ENCODE measurements at regions not wholly inside any gene's neighbourhood (a gene's known extent, or its start where the extent isn't known, plus 50 kb on each side); places are given as distances from the start of the nearest gene placed in this dataset.
"Not testable (repeated sequence)": the region's sequence is repeated elsewhere in the genome, so short reads cannot be mapped to it uniquely, and the experiment has no call there.

DNA sequence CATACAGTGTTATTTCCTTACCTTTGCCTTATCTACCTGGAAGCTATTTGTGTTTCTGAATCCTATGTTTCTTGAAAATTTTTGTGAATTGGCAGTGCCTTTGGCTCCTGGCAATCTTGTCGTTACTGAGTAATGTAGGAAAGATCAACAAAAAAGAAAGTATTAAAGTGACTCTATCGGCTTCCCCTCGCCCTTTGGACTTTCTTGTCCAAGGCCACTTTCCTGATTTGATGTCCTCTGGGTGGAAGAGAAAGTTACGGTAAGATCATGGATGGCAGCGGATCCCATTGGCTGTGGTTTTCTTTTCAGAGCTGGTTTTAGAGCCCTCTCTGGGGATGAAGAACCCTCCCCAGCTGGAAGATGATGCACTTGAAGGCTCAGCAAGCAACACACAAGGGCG, 324.9 kb upstream of the COX7C start:
- not testable (repeated sequence) for DNase-seq

DNA sequence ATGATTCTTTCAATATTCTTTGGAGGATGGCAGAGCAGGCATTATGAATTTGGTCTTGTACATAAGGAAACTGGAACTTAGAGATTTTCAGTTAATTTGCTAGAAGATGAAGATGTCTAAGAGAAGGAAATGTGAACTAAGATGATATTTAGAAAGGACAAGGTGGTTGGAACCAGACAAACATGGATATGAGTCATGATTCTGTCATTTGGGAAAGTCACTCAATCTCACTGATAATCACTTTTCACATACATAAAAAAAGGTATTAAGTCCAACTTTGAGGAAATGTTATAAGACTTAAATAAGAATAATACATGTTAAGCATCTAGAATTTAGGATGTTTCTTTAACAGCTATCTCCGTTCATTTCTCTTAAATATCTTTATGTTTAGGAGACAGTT, 315.1 kb upstream of the COX7C start:
- DNase-seq: not testable (repeated sequence)

DNA sequence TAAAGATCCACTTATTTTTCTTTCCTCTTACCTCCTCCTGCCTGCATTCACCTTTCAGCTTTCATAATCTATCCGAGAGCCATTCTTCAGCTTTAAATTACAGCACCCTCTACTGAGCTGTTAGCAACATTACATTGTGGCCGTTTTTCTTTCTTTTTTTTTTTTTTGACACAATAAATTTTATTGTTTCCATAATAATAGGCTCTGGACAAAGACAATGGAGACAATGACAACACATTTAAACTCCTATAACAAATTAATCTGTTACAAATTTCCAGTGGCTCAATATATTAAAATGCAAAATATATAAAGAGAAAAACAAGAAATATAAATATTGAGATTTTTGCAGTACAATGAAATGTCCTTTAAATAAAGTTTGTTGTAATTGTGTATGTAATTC, 312.7 kb upstream of the COX7C start:
- DNase-seq: peak; percentile 48

DNA sequence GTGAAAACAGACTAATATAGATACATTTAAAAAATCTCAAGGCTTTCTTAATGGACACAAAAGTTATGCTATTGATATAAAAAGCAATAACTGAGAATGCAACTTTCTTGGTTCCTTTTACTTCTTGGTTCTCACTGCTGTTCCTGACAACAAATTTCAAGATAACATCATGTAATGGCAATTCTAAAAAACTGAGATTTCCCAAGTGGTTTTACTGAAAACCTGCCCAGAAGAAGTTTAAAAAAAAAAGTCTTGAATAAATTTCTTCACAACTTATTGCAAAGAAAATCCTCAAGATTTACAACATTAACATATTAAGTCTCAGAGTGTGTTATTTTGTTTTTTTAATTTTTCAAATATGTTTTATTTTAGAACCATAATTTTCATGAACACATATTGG, 302.8 kb upstream of the COX7C start:
- no peak for DNase-seq

DNA sequence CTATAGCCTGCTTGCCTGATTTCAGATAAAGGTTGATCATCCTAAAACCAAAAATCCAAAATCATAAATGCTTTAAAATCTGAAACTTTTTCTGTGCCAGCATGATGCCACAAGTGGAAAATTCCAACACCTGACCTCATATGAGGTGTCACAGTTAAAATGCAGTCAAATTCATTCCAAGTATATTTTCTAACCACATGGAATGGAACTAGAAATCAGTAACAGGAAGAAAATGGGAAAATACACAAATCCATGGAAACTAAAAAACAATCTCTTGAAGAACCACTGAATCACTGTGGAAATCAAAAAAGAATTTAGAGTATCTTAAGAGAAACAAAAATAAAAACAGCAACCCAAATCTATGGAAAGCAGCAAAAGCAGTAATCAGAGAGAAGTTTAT, 297.5 kb upstream of the COX7C start:
- DNase-seq: no peak

DNA sequence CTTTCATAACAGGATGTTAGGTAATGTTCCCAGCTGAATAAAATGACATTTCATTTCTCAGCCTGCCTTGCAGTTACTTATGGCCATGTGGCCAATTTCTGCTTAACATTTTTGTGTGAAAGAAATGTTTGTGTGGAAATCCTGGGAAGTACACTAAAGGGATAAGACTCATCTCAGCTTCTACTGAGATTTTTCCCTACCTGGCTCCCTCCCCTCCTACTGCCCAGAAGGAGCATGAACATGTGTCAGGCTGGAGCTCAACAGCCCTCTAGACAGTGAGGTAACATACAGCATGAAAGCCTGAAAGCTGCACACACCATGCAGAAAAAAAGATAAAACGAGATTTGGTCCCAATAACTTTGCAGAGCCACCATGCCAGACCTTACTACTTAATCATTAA, 288.4 kb upstream of the COX7C start:
- DNase-seq: no peak

DNA sequence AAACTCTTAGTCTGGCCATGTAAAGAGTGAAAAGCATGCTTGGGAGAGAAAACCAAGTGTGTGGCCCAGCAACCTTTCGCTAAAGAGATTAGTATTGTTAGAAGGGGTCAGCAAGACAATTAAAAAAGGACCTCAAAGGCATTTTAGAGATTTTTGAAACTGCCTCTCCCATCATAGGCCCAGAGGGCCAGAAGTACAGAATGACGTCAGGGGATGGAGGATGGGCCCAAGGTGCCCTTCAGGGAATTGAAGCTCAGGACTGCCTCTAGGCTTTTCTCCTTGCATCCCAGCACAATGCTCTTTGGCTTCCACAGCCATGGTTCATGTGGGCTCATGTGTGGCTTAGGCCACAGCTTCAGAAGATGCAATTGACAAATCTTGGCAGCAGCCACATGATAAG, 287.0 kb upstream of the COX7C start:
- no peak for DNase-seq

DNA sequence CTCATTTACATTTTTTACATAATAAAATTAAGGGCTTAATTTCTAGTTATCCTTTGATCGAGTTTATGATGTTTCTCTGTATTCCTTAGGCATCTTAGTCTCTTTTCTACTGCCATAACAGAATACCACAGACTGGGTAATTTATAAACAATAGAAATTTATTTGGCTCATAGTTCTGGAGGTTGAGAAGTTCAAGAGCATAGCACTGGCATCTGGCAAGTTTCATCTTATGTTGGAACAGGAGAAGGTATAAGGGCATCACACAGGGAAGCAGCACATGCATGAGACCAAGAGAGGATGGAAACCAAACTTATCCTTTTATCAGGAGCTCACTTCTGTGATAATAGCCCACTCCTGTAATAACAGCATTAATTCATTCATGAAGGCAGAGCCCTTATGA, 284.9 kb upstream of the COX7C start:
- DNase-seq: no peak

DNA sequence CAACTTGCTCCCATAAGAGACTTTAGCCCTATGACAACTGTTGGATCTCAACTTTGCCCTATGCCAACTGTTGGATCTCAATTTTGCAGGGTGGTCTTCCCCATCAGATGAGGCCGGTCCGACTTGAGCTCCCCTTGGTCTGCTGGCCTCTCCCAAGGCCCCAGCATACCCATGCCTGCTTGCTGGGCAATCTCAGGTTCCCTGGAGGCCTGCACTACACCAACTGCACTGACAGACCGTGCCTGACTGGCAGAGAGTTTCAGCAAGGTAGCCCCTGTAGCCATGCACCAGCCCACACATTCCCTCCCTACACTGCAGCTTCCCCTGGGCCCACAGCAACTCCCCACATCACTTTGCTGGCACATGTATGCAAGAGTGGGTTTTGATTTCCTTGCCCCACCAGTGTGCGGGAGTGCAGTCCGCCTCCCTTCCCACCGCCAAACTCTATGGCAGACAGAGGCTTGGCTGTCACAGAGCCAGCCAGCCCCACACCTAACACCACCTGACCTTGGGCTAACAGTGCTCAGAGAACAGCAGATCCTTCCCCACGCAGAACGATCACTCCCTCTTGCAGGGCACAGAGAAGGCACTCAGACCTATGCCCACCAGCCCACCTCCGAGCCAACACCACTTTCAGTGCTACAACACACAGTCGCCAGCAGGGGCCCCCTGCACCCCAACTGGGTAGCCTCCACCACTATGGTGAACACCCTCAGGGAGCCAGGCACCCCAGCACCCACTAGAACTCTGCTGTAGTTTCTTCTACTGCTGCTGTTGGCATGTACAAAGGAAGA, 279.9 kb upstream of the COX7C start:
- no peak for DNase-seq

DNA sequence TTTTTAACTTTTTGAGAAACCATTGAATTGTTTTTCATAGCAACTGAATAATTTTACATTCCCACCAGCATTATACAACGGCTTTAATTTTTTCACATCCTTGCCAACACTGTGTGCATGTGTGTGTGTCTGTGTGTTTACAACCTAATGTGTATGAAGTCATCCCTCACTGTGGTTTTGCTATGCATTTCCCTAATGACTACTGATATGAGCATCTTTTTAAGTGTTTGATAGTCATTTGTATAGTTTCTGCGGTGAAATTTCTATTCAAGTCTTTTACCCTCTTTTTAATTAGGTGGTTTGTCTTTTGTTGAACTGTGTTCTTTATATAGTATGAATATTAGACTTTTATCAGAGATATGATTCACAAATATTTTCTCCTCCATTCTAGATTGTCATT, 263.1 kb upstream of the COX7C start:
- DNase-seq: no peak

DNA sequence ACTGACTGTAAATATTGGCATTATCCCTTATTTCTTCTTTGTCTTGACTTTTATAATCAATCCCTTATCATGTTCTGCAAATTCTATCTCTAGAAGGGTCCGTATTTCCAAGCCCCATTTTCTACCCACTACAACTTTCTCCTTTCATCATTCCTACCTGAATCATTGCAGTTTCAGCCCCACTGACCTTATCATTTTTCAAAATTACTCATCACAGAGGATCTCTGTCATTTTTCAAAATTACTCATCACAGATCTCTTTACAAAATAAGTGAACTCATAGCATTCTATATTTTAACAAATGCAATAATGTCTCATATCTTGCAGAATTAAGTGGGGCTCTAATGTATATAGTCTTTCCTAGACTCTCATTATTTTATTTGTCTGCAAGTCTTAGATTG, 256.9 kb upstream of the COX7C start:
- DNase-seq: no peak

DNA sequence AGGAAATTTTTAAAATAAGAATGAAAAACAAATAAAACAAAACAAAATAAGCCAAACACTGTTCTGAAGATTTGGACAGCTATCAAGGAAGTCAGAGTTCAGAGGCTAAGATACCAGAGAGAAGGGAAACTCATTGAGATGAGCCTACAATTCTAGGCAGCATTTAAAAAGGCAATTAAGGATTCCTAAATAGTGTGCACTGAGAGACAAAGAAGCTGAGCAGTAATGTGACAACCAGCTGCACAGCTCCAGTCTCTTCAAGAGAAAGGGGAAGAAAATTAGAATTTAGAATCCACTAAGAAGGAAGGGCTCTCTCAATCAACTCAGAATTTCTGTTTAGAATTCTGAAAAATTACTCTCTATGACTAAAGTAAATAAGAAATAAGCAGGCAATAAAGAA, 246.7 kb upstream of the COX7C start:
- DNase-seq: no peak

DNA sequence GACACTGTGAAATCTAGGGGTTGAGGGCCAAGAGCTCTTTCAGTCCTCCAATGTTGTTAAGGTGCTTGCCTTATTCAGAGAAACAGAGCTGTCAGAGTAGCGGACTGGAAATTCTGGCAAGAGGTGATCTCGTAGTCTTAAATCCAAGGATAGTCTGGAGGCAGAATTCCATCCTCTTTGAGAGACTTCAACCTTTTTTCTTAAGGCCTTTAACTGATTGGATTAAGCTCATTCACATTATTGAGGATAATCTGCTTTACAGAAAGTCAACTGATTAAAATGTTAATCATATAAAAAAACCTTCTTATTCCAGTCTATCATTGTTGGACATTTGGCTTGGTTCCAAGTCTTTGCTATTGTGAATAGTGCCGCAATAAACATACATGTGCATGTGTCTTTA, 243.1 kb upstream of the COX7C start:
- no peak for DNase-seq

DNA sequence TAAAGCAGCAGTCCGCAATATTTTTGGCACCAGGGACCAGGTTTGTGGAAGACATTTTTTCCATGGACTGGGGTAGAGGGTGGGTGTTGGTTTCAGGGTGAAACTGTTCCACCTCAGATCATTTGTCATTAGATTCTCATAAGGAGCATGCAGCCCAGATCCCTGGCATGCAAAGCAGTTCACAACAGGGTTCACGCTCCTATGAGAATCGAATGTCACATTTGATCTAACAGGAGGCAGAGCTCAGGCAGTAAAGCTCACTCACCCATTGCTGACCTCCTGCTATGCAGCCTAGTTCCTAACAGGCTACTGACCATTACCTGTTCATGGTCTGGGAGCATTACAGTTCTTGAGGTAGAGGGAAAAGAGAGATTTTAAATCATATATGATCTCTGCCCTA, 241.5 kb upstream of the COX7C start:
- DNase-seq: no peak

DNA sequence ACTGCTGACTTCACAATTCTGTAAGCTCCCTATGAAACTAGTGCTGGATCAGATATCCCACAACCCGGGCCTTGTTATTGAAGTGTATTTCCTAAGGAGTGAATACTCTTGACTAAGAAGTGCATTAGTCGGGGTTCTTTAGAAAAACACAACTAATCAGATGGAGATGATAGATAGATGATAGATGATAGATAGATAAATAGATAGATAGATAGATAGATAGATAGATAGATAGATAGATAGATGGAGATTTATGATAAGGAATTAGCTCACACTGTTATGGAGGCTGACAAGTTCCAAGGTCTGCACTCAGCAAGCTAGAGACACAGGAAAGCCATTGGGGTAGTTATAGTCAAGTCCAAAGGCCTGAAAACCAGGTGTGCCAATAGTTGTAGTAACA, 214.6 kb upstream of the COX7C start:
- no peak for DNase-seq

DNA sequence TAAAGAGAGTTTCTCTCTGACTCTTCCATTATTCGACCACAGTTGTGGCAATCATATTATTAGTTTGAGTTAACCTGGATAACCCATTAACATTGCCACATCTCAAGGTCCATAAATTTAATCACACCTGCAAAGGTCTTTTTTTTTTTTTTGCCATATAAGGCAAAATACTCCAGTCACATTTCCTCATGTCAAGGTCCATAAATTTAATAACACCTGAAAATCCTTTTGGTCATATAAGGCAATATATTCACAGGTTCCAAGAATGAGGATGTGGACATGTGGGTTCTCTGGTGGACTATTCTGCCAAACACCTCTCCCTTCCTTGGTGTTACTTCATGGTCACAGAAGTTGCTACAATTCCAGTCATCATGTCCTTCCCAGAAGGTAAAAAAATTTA, 213.5 kb upstream of the COX7C start:
- no peak for DNase-seq

DNA sequence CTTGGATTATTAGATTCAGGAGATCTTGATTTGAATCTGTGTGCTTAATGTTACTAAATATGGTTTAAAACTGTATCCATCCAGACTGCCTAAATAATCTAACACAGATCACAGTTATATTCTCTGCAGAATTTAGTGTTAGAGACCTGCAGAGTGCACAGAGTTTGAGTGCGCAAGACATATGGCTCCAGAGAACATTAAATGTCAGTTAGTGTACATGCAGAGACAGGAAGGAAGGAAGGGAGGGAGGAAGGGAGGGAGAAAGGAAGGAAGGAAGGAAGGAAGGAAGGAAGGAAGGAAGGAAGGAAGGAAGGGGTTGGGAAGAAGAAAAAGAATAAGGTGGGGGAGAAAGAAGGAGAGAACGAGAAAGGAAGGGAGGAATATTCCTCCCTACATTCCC, 210.0 kb upstream of the COX7C start:
- DNase-seq: no peak

DNA sequence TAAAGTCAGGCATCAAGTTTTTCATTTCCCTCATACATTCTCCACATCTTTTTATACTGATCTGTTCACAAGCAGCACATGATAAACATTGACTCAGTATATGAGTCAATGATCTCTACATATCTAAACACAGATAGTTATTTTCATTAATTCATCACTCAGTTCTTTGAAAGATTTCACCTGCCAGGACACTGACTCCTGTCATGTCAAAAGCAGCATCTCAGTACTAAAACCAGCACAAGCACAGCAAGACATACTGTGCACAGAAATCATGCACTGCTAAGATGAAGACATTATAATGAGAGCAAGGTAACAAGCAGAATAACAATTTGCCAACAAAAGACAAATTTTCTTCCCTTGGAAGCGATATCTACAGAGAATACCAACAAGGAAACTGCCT, 206.1 kb upstream of the COX7C start:
- no peak for DNase-seq

DNA sequence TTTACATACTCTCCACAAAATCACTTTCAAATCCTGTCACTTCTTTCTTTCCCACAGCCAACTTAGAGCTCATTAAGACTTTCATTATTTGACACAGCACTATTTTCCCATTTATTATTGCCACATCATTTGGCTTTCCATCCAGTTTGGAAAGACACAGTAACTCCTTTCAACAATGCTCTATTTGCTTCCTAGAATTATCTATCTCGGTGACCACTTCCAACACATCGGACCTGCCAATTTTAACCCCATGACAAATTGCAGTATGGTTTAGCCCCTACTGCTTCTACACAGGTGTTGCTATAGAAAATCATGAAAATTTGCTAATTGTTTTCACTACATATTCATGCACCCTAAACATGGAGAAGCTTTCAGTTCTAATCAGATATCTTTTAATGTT, 190.6 kb upstream of the COX7C start:
- DNase-seq: no peak

DNA sequence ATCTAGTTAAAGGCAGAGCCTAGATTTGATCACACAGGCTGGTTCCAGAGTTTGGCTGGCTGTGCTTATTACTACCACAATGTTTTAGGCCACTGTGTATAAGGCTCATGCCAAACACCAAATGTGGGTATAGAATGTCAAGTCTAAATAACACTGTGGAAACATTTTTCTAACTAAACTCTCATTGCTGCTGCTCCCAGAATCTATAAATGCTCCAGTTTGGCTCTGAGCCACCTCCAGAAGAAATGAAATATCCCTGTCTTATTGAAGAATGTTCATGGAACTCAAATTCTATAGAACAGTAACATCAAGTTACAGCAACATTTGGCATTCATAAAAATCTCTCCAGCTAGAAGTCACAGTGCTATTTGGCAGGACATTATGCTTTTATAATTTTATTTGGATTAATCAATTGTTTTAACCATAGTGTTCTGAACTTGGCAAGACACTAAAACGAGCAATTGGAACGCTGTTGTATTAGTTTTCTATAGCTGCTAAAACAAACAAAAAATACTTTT, 178.1 kb upstream of the COX7C start:
- DNase-seq: no peak

DNA sequence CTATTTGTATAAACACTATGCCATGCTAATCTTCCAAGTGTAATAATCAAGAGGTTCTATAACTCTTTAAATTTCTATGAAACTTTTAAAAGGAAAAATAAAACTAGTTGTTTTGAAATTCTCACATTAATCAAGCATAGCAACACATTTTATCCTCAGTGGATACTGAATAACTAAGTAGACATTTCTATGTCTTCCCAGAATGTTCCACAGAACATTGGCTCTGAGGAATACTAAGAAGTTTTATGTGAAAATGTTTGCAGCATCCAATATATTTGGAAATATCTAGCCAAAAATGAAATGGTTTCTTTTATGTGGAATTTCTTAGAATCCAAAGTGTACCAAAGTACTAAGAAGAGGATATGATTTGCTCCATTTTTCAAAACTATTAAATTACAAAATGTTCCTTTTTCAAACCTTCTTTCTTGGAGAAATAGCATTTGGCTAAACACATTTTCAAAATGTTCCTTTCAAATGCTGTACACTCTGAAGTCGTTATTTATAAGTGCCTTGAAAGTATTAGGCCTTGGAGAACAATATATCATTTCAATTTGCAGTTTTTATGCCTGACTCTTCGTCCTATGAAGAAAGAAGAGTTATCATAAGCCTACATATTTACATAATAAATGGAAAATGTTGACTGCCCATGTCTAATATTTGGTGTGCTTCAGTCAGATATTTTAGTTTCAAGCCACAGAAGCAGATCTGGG, 175.6 kb upstream of the COX7C start:
- no peak for DNase-seq

DNA sequence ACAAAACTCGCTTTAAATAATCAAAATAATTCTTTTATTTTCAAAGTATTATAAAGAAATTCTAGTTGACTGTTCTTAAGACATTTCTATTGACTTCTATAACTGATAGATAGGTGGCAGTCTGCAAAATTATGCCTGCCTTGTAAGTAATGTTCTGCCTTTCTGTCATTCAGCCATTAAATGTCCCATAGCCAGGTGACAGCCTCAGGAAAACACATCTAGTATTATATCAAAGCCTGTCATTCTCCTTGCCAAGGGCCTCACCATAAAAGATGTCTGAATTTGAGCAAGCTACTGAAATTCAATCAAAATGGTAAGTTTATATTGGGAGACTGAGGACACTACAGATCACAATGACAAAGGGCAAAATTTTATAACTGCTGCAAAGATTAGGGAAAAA, 170.4 kb upstream of the COX7C start:
- no peak for DNase-seq

DNA sequence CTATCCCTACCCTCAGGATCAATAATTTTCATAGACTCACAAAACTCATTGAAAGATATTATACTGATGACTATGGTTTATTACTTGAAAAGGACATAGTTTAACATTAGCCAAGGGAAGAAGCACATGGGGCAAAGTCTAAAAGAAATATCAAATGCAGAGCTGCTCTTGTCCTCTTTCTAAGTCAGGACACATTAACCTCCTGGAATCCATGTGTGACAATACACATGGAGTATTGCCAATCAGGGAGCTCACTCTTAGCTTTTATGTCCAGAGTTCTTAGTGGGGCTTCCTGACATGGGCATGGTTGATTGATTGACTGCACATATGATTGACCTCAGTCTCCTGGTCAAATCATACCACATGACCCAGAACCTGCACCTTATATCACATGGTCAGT, 165.5 kb upstream of the COX7C start:
- DNase-seq: no peak

DNA sequence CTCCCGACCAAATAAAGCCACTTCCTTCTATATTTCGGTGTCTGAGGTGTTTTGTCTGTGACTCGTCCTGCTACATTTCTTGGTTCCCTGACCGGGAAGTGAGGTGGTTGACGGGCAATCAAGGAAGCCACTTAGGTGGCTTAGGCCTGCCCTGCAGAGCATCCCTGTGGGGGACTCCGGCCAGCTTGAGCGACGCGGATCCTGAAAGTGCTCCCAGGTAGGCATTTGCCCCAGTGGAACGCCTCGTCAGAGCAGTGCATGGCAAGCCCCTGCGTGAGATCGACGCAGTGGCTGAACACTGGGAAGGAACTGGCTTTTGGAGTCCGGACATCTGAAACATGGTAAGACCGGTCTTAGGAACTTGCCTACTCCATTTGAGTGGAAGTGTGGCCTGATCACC, 157.2 kb upstream of the COX7C start:
- no peak for DNase-seq

All from hematopoietic multipotent progenitor cell treated with erythropoietin and hydrocortisone succinate and interleukin-3 and kit ligand, for 6 days (in vitro differentiated cells).